ENCODE measurements at regions not wholly inside any gene's neighbourhood (a gene's known extent, or its start where the extent isn't known, plus 50 kb on each side); places are given as distances from the start of the nearest gene placed in this dataset.

DNA sequence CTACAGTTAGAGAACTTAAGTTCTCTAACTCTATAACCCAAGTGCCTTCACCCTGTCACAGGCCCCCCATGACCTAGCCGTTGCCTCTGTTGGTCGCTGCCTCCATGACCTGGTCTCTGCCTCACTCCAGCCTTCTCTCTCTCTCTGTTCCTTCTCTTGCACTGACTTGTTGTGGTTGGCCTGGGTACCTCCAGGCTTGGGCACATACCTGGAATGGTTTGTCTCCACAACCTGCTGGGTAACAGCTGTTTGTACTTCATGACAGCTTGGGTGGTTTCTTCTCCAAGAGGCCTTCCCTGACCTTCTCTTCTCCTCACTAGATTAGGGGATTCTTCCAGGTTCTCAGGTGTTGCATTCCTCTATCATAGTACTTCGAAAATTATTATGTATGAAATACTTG lies 371.6 kb upstream of the USP24 start:
- DNase-seq, result no peak

DNA sequence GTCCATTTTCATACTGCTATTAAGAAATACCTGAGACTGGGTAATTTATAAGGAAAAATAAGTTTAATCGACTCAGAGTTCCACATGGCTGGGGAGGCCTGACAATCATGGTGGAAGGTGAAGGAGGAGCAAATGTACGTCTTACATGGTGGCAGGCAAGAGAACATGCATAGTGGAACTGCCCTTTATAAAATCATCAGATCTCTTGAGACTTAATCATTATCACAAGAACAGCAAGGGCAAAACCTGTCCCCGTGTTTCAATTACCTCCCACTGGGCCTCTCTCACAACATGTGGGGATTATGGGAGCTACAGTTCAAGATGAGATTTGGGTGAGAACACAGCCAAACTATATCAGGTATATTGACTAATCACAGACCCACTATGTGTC lies 370.2 kb upstream of the USP24 start:
- DNase-seq, result no peak

DNA sequence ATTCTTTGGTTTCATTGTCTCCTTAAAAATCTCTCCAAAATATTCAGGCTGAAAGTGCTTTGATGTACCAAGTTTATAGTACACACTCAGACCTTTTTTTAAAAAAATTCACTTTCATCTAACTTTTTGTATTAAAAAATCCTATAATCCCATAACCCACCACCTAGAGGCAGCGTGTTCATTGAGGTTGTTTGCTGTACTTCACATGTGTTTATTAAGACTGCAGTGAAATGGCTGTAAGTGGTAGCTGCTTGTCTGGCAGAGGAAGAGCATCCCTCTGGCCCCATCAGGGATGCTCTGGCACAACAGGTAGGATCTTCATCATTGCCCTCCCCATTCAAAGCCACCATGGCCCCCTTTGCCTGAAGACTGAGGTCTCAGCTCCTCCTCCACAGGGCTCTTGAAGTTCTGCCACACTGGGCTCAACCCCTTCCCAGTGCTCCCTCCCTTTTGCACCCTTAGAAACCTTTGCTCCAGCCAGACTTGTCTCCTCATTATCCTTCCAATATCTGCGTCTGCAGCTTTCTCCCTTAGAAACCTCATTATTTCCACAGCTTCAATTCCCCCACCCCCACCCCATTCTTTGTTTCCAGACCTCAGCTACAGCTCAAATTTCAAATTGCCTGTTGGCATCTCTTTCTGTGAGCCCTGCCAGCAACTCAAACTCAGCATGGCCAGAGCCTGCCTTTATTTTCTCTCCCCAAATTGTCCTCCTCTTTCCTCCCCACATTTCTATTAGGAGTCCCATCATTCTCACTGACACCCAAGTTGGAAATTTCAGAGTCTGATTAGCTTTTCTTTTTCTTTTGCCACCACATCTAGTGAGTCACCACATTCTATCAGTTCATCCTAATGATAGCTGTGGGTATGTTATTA lies 369.6 kb upstream of the USP24 start:
- no peak for DNase-seq

DNA sequence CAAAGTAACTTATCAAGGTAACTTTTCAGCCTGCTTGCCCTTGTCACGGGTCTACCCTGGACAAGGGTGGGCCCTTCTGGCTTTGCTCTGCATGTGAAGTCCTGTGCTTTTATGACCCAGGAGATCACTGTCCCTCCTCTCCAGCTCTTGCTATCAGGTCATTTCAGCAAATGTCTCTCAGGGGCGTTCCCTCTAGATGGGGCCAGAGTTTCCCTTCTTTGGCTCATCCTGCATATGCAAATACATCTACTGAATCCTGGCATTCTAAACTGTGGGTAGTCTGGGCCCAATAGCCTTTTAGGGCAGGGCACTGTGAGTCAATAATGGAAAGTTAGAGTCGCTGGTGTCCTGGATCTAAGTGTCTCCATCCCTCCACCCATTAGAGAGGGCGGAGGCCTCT lies 366.9 kb upstream of the USP24 start:
- no peak for DNase-seq

DNA sequence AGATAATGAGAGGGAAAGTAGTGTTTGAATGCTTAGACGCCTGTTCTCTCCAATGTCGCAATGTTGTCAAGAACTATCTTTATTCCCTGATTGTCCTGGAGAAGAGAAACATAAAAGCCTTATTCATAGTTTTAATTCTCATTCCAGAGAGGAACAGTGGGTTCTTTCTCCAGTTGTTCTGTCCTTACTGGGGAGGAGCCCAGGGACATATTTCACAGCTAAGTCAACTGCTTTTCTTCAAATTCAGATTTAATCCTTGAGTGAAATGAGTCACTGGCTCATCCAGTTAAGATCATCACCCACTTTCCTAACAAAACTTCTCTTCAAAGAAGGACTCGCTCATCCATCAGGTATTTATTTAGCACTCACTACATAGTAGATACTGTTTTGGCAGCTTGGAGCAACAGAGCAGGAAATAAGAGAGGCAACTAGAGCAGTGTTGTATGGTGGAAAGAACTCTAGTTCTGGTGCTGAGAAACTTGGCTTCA lies 365.7 kb upstream of the USP24 start:
- DNase-seq, result no peak

DNA sequence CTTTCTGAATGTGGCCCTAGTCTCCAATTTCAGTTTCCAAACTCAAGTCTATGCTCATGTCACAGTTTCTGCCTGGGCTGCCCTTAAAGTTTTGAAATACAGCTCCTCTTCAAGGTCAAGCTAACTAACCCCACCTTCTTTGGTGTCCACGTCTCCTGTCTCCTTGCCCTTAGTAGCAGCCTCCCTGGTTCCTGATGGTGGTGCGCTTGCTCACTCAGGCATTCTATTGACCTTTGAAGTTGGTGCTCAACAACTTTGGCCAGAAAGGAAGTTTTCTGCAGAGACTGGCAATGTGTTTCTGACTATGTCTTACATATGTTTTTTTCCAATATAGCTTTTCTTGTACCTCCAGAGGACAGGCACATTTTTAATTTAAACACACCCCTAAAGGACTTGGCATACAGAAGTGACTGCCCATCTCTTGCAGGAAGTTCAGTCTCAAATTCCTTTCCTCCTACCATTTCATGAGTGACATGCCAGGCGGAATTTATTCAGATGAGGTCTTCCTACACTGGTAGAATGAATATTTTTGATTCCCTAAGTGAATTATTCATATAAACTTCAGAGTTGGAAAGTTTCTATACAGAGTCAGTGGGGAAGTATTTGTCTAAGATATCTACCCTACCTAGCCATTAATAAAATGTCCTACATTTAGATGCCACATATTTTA lies 364.3 kb upstream of the USP24 start:
- no peak for DNase-seq

DNA sequence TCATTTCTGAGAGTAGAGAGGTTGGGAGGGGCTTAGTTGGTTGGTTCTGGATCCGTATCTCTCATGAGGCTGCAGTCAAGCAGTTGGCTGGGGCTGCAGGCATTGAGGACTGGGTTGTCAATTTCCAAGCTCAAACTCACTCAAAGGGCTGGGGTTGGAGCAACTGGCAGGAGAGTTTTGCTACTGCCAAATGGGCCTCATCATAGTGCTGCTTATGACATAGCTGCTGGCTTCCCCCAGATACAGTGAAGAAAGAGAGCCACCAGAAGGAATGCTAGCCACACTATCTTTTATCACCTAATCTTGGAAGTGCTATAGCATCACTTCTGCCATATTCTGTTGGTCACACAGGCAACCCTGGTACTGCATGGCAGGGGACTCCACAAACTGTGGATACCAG lies 363.5 kb upstream of the USP24 start:
- no peak for DNase-seq

DNA sequence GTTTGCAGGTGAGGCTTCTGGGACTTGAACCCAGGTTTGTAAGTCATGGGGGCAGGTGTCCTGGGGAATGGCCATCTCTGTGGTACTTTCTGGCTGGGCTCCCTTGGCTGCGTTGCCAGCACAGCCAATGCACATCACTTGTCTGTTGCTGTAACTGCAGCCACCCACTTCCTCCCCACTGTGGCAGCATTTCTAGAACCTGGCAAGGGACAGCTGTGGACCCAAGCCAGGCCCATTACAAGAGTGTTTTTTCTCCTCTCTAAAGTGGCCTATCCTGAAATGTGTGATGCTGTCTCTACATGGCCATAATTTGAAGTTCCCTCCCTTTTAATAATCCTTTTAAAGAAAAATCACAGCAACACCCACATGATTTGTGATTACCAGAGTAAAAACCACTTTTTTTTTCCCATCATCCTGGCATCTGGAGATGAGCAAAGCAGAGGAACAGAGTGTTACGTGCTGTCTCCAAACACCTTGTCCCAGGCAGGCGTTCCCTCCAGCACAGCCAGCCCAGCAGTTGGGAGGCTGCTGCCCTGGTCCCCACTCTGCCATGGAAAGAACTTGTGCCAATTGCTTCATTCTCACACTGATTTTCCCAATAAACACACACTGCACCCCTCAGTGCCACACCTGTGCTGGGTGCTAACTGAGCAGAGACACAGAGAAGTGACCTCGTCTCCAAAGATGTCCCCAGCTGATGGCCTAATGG lies 360.6 kb upstream of the USP24 start:
- no peak for DNase-seq

DNA sequence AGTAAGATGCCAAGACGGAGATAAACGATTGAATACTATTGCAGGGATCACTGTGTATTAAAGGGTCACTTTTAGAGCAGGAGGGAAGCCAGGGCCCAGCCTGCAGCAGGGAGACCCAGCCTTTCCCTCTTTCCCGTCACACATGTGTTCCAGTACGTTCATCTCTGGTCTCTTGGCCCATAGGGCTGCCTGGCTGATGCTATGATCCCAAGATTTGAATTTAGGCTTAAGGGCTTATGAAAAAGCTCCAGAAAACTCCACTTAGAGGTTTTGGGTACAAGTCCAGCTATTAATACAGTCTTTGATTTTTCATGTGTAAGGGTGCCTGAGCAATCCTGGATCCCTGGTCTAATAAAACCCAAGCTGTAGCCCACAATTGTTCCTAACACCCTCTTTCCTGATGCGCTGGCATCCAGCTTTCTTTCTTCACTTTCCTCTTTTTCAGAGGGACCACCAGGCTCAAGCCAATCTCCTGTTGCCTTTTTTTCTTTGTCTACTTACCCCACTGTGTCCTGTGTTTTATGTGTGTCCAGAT lies 359.6 kb upstream of the USP24 start:
- no peak for DNase-seq

DNA sequence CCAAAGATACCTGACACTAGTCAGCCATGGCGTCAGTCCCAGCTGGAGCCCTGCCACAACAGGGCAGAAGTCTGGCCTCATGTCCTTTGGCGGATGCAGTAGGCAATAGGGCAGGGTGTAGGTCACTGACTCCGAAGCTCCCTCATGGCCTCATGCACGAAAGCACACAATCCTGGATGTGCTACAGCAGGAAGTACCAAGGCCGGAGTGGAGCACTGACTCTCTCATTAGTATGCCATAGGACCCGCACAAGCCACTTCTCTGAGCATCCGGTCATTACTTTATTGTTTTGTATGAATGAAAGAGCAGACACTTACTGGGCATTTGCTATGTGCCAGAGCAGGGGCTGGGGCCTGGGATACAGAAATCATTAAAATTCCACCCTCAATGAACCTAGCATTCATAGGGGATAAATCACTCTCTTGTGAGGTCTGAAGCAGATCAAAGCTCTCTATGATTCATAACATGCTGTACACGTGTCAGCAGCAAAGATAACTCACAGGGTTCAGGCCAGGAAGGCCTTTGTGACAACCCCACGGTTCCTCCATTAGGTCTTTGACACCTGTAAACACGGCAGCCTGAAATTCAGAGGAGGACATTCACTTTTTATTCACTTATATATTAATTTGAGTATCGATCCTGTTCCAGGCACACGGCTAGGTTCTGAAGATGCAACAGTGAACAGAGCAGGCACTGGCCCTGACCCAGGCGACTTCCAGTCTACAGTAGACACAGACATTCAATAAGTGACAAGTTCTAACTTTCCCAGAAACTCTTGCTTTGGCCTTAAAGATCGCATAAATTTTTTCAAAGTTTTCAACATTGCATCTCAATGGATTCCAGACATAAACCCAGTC lies 357.9 kb upstream of the USP24 start:
- no peak for DNase-seq

DNA sequence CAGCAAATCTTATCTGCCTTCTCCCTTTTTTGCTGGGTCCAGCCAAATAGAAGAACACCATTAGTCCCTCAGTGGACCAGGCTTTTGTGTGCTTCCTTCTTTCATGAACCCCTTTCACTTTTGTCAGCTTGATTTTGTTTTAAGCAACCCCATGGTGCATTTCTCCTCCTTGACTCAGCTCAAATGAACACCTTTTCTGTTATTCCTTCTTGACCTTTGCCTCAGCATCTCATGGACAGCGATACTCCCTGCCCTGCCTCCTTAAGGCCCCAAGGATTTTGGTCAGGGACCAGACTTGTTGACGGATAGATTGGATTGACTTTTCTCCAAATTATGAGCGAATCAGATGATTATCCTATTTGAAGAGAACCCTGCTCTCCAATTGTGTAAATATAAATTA lies 356.6 kb upstream of the USP24 start:
- DNase-seq, result no peak

DNA sequence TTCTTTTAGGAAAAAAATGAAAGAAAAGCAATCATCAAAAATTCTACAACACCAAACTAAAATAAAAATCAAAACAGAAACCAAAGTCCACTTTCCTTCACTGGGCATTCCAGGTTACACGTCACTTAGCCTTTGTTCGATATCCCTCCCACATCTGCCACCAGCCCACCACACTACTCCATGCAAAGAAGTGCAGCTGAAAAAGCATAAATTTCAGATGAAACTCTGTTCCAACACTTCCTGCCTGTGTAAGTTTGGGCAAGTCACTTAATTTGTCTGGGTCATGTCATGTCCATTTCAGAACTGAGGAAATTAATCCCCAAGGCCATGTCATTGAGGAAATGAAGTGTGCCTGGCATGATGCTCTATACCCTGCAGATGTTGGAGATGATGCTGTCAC lies 354.3 kb upstream of the USP24 start:
- no peak for DNase-seq

DNA sequence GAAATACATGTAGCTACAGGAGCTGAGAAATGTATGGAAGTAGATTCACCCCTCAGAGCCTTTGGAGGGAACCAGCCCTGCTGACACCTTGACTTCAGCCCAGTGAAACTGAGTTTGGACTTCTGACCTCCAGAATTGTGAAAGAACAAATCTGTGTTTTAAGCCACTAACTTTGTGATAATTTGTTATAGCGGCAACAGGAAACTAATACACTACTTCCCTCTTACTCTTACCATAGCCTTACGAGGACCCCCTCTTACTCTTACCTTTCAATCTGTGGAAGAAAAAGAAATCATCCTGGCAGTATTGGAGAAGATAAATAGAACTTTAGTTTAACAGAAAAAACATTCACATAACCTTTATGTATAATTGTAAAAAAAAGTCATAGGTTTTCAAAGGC lies 353.6 kb upstream of the USP24 start:
- no peak for DNase-seq

DNA sequence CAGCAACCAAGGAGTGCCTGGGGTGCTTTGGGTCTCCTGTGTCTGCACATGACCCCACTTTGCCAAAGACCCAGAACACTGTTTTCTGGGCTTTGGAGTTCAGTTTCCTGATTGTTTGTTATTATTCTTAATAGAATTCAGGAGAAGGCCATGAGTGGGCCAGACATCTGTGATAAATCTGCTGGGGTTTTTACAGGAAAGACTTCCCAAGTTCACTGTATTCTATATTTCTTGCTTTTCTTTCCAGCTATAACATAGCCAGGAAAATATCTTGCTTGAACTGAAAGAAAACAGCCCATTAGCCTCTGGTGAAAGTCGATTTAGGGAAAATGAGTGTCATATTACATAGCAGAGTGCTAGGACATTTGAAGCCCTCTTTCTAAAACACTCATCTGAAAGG lies 345.1 kb upstream of the USP24 start:
- DNase-seq, result no peak

DNA sequence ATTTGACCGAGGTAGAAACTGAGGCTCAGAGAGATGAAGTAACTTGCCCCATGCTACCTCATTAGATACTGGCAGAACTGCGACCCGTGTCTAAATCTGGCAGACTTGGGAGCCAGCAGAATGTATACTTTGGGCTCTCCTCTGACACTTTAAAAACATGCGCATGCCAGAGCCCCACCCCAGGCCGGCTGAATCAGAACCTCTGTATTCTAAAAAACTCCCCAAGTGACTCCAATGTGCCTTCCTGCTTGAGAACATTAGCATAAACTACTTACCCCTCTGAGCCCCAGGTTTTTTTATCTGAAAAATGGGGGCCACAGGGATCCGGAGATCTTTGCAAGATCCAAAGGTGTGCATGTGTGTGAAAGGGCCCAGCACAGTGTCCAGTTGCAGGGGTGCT lies 344.7 kb upstream of the USP24 start:
- DNase-seq, result no peak

DNA sequence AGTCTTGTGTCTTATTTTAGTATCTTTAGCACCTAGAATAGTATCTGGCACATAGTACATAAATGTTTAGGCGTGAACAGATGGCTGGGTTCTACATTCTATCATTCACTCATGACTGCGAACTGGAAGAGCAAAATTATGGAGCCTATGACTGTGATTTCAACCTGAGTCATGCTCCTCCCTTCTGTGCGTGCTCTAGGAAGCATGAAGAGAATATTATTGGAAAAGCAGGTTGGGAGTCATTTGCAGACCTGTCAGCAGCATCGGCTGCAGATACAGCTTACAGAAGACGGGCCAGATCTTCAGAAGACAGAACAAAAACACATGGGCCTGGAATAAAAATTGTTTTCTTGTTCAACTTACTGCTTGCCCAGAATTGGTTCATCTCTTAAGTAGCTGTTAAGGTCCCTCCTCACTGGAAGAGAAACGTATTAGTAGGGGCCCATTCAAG lies 344.0 kb upstream of the USP24 start:
- no peak for DNase-seq

DNA sequence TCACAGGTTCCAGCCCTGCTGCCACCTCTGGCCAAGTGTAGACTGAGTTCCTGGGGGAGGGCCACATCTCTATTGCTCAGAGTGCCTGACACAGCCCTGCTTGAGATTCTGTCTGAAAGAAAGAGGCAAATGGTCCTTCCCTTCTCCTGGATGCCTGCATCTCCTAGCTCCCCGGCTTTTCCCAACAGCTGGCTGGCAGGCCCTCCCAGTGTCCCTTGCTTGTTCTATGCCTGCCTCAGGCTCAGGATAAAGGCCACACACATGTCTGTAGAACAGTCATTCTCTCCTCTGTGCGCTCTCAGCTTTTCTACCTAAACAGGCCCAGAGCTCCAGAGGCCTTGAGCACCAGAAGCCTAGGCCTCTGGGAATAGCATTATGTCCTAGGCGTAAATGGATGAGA lies 343.4 kb upstream of the USP24 start:
- DNase-seq, result no peak

DNA sequence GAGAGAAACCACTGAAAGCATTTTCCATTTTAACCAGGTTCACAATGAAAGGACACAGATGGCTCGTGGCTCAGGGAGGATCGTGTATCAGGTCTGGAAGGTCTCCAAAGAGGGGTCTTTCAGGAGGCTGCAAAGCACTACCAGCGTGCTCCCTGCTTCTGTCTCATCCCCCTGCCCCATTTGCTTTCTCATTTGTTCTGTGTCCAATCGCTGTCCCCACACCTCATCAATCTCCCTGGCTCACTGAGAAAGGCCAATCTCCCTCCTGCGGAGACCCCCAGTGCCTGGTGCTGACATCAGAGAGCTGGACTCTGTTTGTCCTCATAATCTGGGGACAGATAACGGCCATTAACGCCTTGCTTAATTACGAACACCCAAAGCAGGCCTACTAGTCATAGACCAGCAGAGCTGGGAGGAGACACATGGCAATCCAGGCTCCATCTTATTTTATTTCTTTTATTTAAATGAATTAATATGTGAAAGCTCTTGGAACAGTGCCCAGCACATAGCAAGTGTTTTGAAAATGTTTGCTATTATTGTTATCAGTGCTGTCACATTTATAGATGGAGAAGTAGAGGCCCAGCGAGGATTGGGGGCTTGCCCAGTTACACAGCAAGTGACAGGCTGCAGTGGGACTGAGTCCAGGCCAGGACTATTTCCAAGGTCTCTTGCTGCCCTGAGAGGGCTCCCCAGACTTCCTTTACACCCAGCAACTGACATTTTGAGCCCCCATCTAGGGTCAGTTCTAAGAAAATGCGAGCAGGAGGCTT lies 341.0 kb upstream of the USP24 start:
- no peak for DNase-seq

DNA sequence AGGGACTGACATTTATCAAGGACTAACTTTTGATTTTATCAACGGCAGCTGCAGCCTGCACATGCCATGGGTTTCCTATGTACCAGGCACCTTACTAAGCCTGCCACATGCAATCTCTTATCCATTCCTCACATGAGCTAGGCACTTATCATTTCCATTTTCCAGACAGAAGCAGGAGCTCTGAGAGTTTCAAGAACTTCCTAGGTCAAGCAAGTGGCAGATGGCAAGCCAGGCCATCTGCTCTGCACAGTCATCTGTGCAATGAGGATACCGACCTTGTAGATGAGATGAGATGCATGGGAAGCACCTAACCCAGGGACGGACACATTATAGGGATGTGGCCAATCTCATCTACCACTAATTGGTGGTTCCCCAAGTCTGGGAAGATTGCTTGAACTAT lies 339.4 kb upstream of the USP24 start:
- no peak for DNase-seq

DNA sequence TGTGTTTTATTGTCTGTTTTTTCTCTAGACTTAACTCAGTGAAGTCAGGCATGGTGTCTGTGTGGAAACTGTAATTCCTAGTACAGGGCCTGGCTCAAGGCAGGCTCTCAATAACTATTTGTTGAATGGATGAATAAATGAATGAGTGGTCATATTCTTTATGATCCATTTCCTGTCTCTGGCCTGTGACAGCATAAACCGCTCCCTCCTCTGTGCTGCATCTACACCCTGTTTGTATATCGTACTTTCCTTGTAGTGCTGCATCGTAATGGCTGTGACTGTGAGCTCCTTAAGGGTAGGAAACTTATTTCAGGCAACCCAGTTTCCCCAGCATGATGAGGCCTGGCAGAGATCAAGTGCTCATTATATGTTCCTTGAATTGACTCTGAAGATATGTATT lies 337.5 kb upstream of the USP24 start:
- DNase-seq, result no peak

DNA sequence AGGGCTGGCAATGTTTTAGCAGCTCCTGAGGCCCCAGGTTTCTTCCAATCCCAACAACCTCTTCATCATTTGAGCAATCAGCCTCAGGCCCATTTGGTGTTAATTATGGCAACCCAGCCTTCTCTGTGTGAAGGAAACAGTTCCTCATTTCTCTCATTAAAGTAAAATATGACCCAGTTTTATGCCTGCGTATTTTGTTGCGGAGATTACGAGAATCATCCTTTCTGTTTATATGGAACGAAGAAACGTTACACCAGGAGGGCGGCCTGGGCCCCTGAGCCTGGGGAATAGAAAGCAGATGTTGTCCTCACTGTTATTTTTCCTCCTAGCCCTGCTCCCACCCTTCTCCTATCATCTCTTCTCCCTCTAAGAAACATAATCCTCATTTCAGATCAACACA lies 332.2 kb upstream of the USP24 start:
- no peak for DNase-seq

DNA sequence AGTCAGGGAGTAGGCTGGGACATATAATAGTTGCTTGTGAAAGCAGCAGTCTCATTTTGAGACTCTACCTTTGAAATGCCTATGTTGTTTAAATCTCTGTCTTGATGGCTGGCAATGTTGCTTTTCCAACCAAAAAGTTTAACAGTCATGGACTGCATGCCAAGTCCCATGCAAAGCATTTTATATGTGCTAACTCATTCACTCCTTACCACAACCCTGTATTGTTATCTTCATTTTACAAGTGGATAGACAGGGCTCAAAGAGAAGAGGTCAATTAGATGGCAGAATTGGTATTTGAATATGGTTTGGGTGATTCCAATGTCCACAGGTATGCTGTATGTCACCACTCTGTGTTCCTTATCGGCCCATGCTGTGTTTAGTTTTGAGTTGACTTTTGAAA lies 331.4 kb upstream of the USP24 start:
- DNase-seq, result no peak

Measured in NK-92 treated with Interleukin-12 subunit alpha and Interleukin-12 subunit beta, amount 100 ng/mL, for 24 hours (cell line).